Chondrocyte (in vitro differentiated cells): ENCODE measurements at regions not wholly inside any gene's neighbourhood (a gene's known extent, or its start where the extent isn't known, plus 50 kb on each side); places are given as distances from the start of the nearest gene placed in this dataset.

Experiments
- DNase-seq: peaks from one replicate; pipeline ENCODE4 v3.0.0; 2021; ENCODE audit warnings: mixed read lengths, low spot score
- H3K27ac Mint-ChIP-seq: one replicate; pipeline ENCODE4 v1.8.0; 2021; ENCODE audit warnings: mild to moderate bottlenecking, moderate library complexity, mixed read lengths; ENCODE audit not compliant: unreplicated experiment
- H3K27me3 Mint-ChIP-seq: 2 replicates; pipeline ENCODE4 v1.8.0; 2021; ENCODE audit warnings: low read depth, mixed read lengths
- H3K36me3 Mint-ChIP-seq: 2 replicates; pipeline ENCODE4 v1.8.0; 2021; ENCODE audit warnings: low read depth, mixed read lengths
- H3K4me1 Mint-ChIP-seq: 2 replicates; pipeline ENCODE4 v1.8.0; 2021; ENCODE audit warnings: low read depth, mild to moderate bottlenecking, mixed read lengths
- H3K4me3 Mint-ChIP-seq: one replicate; pipeline ENCODE4 v1.8.0; 2021; ENCODE audit warnings: mild to moderate bottlenecking, moderate library complexity, mixed read lengths; ENCODE audit not compliant: unreplicated experiment
- H3K9me3 Mint-ChIP-seq: 2 replicates; pipeline ENCODE4 v1.8.0; 2021; ENCODE audit warnings: low read depth, mixed read lengths
- CTCF ChIP-seq: fragments of 200-600 bp; sonication (generic); IDR thresholded peaks from 2 replicates; pipeline ENCODE4 v1.5.0; 2021; ENCODE audit warnings: antibody characterized with exemption, mild to moderate bottlenecking, moderate library complexity

GRCh38 chr10:3397846-3398245 is 225.3 kb upstream of the PITRM1 start:
- H3K36me3 Mint-ChIP-seq: peaks cover 2% of the 10 kb centered on the region
- no peak for DNase-seq
- H3K4me3 Mint-ChIP-seq: no peak overlapping the region
- H3K4me1 Mint-ChIP-seq: peaks cover 64% of the 10 kb centered on the region
- H3K27ac Mint-ChIP-seq: no peak overlapping the region
- H3K9me3 Mint-ChIP-seq: peaks cover 10% of the 10 kb centered on the region
- H3K27me3 Mint-ChIP-seq: no peaks in the 10 kb centered on the region
- no peak for TF ChIP-seq CTCF

DNA sequence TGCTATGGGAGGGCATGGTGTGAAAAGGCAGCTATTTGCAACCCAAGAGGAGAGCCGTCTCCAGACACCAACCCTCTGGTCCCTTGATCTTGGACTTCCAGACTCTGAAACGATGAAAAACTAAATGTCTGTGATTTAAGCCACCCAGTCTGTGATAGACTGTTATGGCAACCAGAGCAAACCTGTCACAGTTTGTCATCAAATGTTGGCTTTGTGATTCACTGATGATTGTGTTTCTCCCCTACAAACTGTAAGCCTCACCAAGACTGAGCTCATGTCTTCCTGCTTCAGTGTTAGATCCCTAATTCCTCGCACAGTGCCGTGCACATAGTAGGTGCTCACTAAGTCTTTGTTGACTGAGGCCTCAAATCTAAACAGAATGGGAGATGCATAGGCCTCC is 224.6 kb upstream of the PITRM1 start:
- Mint-ChIP-seq H3K36me3 (peaks cover 2% of the 10 kb centered on the region), H3K9me3 (peaks cover 10% of the 10 kb centered on the region), H3K4me1 (peaks cover 62% of the 10 kb centered on the region), H3K27ac (peak overlapping the region; percentile 86), H3K27me3 (no peaks in the 10 kb centered on the region), H3K4me3 (no peak overlapping the region)
- DNase-seq: no peak
- TF ChIP-seq CTCF: no peak

GRCh38 chr10:3396116-3396515 is 223.5 kb upstream of the PITRM1 start:
- H3K9me3 Mint-ChIP-seq: peaks cover 6% of the 10 kb centered on the region
- no peak for DNase-seq
- H3K36me3 Mint-ChIP-seq: peaks cover 2% of the 10 kb centered on the region
- no peaks in the 10 kb centered on the region for H3K27me3 Mint-ChIP-seq
- no peak overlapping the region for H3K4me3 Mint-ChIP-seq
- TF ChIP-seq CTCF: no peak
- peaks cover 51% of the 10 kb centered on the region for H3K4me1 Mint-ChIP-seq
- H3K27ac Mint-ChIP-seq: no peak overlapping the region

DNA sequence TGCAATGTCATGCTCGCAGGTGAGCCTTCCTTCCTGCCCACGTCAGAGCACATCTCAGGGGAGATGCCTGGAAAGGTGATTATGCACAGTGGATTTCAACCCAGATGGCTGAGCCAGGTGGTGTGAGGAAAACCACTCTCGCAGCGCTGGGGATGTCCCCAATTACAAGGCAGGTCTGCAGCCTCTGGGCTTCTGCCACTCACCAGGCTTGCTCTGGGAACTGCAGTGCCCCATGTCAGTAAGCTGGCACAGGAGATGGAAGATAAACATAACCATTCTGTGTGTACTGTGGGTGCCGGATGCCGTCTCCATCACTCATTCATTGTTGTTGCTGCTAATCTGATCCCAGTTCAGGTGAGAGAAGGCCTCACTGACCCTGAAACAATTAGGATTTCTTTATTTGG is 222.9 kb upstream of the PITRM1 start:
- Mint-ChIP-seq H3K4me3 (no peak overlapping the region), H3K36me3 (peaks cover 2% of the 10 kb centered on the region), H3K4me1 (peaks cover 44% of the 10 kb centered on the region), H3K9me3 (peaks cover 6% of the 10 kb centered on the region), H3K27me3 (peaks cover 2% of the 10 kb centered on the region), H3K27ac (no peak overlapping the region)
- TF ChIP-seq CTCF: no peak
- no peak for DNase-seq

DNA sequence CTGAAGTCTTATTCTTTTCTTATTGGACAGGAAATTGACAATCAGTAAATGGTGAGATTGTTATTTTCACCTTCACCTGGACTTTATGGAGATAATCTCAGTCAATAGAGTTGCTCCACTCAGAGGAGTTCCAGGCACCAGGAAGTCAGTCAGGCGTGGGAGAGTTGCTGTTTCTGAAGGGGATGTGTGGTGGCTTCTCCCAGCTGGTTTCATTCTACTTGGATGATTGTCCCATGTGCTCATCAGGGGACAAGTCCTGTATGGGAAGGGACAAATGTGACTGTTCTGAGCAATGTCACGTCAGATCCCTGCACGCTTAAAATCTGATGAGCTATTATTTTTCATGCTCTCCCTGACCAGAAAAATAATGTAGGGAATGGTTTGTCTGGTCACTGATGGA is 222.5 kb upstream of the PITRM1 start:
- H3K4me1 Mint-ChIP-seq: peaks cover 40% of the 10 kb centered on the region
- no peak for TF ChIP-seq CTCF
- no peak for DNase-seq
- no peak overlapping the region for H3K4me3 Mint-ChIP-seq
- H3K27me3 Mint-ChIP-seq: peaks cover 2% of the 10 kb centered on the region
- peaks cover 2% of the 10 kb centered on the region for H3K36me3 Mint-ChIP-seq
- H3K27ac Mint-ChIP-seq: no peak overlapping the region
- peaks cover 6% of the 10 kb centered on the region for H3K9me3 Mint-ChIP-seq
